ENCODE measurements at regions not wholly inside any gene's neighbourhood (a gene's known extent, or its start where the extent isn't known, plus 50 kb on each side); places are given as distances from the start of the nearest gene placed in this dataset.

DNA sequence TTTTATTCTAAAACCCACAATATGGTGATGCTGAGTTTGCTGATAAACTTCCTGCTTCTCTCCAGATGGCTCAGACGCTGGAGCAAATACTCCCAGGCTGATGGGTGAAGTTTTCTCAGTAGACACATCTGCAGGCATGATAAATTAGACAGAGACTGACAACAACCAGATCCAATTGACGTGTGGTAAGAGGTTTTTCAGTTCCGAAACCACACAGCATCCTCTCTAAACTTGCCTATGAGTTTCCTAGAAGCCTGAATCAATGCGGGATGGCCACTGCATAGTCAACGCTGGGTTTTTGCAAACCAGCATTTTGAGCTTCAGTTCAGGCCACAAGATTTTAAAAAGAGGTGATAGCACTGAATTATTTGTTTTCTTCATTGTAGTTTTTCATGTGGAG, 360.3 kb upstream of the ARRDC4 start:
- no peak for DNase-seq (ENCODE audit: low read depth, low spot score)

DNA sequence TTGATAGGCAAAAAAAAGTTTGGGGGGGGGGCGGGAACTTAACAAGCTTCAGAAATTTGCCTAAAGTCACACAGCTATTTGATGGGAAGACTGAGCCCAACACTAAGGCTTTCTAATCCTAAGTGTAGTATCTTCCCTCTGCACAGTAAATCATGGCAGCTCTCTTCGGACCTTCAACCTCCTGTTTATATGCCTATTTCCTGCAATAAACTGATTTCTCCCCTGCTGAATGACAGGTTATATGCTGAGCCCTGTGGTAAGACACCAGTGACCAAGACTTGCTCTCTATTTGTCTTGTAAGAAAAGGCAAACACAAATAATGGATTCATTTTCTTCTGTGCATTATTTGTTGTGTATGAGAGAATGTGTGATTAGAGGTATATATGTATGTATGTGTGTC, 355.8 kb upstream of the ARRDC4 start:
- DNase-seq (ENCODE audit: low read depth, low spot score): no peak

DNA sequence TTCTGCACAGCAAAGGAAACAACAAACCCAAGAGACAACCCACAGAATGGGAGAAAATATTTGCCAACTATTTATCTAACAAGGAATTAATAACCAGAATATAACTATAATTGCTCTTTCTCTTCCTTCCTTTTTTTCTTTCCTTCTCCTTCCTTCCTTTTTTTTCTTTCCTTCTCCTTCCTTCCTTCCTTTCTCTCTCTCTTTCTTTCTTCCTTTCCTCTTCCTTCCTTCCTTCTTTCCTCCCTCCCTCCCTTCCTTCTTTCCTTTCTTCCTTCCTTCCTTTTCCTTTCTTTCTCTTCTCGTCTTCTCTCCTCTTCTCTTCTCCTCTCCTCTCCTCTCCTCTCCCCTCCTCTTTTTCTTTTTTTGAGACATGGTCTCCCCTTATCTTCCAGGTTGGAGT, 345.4 kb upstream of the ARRDC4 start:
- no peak for DNase-seq (ENCODE audit: low read depth, low spot score)

DNA sequence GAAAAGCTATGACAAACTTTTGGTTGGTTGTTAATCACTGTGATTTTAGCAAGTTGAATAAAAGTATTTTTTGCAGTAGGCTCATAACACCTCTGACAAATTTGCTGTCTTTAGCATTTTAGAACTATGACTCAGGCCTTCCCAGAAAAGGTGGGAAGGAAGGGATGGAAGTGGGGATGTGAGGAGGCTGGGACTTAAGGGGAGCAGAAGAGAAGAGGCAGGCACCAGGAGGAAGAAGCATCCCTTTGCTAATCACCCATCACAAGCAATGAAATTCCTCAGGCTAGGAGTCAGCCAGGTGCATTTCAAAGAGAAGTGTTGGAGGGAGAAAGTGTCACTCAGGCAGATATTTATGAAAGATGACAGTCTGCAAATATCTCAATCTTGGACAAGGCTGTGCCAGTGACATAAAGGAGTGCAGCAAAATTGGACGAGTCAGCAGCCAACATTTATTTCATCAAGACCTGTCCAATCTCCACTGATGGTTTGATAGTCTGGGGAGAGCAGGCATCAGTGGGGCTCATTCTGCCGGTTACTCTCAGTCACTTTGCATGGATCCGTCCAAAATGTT, 337.3 kb upstream of the ARRDC4 start:
- no peak for DNase-seq (ENCODE audit: low read depth, low spot score)

DNA sequence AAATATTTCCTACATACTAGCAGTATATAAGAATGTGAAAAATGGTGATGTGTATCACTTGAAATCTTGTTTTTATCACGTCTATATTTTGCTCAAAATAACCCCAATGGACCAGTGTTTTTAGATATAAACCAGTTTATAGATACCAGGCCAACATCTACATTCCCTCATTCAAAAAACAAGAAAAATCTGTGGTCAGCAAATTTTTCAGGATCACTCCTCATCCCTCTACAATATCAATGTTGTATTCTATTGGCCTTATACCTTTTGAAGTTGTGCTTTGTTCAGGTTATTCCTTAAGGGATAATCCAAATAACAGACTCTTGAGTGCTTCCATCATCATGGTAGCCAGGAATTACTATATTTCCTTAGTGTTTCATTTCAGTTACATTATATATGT, 332.9 kb upstream of the ARRDC4 start:
- no peak for DNase-seq (ENCODE audit: low read depth, low spot score)

DNA sequence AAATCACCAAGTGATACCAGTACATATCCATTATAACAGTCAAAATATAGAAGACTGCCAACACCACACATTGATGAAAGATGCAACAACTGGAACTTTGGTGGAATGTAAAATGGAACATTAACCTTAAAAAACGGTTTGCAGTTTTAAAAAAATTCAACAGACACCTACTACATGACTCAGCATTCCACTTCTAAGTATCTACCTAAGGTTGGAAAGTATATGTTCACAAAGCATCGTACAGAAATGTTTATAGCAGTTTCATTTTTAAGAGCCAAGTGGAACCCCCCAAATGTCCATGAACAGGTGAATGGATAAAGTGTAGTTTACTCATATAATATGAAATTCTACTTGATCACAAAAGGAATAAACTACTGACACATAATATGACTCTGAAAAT, 314.7 kb upstream of the ARRDC4 start:
- no peak for DNase-seq (ENCODE audit: low read depth, low spot score)

DNA sequence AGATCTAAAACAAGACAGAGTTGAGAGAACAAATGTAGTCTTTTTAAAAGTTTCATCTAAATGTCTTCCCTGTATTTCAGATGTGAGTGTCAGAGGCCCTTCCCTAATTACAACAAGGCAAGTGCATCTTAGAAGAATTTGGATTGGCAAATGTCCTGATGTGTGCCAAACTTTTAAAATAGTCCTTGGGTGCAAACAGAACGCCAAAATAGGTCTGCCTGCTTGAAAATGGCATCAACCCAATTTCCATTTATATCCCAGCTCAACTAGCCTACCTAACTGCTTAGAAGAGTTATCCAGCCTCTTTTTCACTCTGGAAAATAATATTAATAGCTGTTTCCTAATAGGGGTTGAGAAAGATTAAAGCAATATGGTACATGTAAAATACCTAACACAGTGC, 311.8 kb upstream of the ARRDC4 start:
- DNase-seq (ENCODE audit: low read depth, low spot score): no peak

DNA sequence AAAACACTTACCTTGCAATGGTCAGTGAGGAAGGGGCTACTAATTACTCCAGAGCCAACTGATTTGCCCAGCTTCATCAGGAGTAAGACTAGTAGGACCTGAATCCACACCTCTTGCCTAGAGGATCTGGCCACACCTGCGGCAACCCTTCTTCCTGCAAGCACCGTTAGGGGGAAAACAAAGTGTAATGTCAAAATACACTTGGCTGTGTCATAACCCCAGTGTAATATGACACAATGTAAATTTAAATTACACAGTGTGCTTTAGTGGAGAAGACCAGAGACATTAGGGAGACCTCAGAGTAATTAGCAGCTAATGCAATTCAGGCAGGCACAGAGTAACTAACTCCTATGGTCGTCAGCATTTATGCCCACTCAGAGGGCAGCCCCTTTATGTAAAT, 308.5 kb upstream of the ARRDC4 start:
- no peak for DNase-seq (ENCODE audit: low read depth, low spot score)

DNA sequence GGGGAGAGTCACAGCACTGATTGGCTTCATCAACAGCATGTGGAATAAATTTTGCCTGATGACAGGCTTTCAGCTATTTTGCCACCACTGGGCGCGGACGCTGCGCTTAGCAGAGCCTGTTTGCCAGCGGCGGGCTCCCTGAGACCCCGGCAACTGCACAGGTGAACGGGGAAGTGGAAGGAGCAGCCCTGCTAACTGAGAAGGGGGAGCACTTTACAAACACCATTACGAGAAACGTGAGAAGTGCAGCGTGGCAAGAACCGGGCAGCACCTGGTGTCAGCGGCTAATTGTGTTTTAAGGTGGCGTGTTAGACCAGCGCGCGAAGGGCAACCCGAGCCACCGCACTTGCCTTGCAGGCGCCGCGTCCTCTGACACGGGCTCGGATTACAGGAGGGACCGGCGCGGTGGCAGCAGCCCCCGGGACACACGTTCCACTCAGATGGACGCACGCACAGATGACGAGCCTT, 307.8 kb upstream of the ARRDC4 start:
- no peak for DNase-seq (ENCODE audit: low read depth, low spot score)

DNA sequence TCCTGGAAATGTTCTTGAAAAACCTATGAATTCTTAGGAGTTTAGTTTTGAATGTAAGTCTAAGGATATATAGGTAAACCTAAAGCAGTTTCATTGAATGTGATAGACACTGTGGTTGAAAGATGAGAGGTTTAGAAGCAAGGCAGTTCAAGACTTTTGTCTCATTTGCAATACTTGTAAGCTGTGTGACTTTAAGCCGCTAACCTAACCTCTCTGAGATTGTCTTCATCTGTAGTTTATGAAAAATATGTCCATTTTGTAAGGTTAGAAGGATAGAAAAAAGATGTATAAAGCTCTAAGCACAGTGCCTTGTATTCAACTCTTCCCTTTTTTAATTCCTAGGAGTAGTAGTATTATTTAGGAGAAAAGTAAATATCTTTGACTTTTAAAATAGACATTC, 306.6 kb upstream of the ARRDC4 start:
- no peak for DNase-seq (ENCODE audit: low read depth, low spot score)

DNA sequence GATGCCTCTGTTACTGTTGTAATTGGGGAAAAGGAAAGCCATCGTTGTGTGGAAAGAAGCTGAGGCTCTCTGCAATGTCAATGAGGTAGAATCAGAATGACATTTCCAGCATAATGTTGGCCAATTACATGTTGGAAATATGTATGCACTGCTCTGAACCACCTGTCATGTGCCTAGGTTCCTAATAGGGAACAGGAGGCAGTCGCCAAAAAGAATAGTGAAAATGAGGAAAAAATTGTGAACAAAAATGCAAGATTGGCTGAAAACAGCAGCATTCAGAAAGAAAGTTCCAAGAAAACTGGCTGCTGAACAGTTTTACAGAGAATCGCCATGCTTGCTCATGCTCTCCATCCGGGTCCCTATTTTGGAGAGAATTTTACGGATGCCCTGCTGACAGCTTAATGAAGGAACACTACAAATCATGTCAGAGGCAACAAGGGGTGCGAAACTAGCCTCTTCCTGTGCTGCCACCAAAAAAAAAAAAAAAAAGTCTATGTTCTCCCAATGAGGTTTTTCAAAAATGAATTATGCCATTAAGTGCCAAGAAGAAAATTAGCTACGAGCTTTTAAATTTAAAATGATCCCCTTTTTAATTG, 305.9 kb upstream of the ARRDC4 start:
- DNase-seq (ENCODE audit: low read depth, low spot score): no peak

DNA sequence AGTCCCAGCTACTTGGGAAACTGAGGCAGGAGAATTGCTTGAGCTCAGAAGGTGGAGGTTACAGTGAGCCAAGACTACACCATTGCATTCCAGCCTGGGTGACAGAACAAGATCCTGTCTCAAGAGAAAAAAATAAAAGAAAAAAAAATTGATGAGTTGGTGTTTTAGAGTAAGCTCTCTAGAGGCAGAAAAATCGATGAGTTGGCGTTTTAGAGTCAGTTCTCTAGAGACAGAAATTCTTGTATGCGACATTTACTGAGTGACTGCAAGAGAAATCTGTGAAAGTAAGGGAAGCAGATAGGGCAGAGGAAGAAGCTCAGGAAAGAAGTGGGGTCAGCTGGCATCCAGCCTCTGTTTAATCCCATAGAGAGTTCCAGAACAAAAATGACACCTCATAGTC, 298.7 kb upstream of the ARRDC4 start:
- DNase-seq (ENCODE audit: low read depth, low spot score): no peak

DNA sequence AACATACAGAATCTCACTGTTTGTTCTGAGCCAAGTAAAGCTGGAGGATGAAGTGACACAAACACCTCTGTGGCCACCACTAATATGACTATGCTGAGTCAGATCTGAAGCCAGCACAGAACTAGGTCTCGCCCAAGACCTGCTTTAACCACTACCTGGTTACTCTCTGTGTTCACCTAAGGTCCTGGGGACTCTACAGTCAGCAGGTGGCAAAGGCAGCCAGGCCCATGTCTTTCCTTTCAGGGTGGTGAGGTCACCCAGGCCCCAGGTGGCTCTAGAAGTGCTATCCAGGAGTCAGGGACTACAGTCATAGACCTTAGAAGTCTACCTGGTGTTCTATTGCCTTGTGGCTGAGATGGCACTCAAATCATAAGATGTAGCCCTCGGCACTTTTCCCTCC, 287.9 kb upstream of the ARRDC4 start:
- no peak for DNase-seq (ENCODE audit: low read depth, low spot score)

DNA sequence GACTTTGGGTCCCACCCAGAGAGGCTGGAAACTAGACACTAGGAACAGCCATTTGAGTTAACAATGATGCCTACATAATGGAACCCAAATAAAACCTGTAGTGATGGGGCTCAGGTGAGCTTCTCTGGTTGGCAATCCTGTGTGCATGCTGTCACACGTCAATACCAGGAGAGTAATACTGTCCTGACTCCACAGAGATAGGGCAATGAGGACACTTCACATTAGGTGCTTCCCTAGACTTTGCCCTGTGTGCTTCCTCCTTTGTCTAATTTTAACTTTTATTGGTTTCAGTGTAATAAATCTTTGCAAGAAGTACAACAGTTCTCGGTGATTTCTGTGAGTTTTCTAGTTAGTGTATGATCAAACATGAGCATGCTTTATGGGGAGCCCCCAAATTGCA, 281.8 kb upstream of the ARRDC4 start:
- DNase-seq (ENCODE audit: low read depth, low spot score): no peak

DNA sequence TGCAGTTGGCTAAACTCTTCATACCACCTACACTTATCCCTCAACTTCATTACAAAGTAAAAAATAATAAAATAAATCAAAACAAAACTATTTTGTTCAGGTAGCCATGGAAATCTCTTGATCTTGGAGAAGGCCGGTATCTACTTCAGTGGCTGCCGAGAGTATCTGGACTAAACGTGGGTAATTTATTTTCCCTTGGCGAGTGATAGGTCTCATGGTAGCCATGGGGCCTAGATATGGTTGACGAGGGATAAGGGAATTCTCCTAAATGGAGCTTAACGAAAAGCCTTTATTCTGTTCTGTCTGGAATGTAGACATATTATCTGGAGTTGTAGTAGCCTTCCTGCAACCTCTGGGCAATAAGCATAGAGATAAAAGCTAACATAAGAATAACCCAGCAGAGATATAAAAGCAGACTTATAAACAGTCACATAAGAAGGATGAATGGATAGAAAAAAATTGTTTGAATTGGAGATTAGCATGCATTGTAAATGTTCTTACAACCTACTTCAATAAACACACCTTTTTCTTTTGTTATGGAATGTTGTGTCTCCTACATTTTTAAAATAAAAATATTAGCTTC, 281.3 kb upstream of the ARRDC4 start:
- no peak for DNase-seq (ENCODE audit: low read depth, low spot score)

DNA sequence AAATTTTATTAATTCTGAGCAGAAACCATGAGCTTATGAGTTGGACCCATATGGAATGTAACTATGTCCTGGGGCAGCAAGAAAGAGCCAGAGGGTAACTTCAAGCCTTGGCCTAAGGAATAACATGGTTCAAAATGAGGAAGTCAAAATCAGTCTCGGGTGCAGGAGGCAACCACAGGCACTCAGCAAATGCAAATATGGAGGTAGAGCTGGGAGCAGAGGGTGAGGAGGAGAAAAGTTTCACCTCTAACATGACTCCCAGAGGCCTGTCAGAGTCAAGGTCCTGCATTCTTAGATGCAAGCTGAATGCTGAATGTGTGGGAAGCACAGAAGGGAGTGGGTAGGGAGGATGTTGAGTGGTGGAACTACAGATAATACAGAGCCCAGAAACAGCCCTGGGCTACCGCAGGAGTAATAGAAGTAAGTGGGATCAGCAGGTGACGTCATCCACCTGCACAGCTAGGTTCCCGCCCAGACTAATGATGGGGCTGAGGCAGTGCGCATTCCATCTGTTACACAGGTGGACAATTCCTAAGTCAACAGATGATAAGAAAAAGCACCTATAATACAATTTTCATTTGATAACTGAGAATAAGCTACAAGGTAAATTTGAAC, 279.8 kb upstream of the ARRDC4 start:
- no peak for DNase-seq (ENCODE audit: low read depth, low spot score)

DNA sequence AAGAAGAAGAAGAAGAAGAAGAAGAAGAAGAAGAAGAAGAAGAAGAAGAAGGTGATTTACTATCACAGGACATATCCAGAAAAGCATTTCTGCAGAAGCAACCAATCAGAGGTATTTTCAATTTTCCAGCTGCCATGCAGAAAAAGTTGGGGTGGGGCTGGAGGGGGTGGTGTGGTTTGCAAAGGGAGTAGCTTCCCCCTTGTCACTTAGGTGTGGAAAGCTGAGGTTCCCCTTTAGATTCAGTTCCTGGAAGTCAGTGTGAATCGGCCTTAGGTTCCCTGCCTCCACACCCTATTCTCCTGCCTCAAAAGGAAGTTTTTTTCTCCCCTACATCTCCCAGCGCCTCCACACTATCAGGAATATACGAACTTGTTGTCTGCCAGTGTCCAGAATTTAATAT, 276.7 kb upstream of the ARRDC4 start:
- no peak for DNase-seq (ENCODE audit: low read depth, low spot score)

DNA sequence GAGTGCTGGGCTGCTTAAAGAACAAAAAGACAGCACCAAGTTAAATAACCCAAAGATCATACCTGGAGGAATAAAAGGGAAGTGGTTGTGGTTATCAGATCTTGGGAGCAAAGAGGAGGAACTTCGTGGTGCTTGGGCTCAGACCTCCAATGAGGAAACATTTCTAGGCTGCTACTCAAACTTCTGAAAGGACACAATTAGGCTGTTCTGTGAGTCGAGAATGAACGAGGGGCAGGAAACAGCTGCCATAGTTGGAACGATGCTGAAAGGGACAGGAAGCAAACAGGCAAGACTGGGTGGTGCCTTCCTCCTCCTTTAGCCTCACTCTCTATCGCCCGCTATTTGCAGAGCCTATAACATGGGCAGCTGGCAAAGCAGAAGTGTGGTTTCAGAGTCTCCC, 276.3 kb upstream of the ARRDC4 start:
- DNase-seq (ENCODE audit: low read depth, low spot score): no peak

DNA sequence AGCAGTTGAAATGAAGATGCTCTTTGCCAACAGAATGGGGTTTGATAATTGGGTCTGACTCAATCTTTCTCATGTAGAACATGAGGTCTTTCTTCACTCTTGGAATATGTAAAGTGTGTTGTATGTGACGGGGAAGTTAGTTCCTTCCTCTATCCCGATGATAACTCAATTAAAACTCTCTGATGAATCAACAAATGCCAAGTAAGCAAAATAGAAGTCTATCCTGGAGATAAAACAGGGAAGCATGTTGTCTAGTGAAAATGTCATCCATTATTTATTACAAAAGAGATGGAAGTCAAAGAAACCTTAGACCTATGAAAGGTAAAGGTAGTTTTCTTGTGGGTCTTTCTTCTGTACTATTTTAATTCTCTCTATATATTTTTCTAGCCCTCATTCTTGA, 274.2 kb upstream of the ARRDC4 start:
- no peak for DNase-seq (ENCODE audit: low read depth, low spot score)

DNA sequence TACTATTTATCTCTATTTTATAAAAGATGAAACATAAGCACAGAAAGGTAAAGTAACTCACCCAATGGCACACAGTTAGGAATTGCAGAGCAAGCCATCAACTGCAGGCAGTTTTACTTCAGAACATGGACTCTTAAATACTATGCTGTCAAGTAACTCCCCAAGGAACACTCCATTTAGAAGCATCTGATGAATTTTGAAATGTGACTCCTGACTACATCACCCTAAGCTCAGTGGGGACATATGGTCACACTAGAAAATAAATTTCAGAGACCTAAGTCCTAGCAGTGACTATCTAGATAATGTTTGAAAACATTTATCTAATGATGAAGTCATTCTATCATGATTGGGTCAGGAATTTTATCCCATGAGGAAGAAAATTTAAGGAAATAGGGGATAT, 272.8 kb upstream of the ARRDC4 start:
- DNase-seq (ENCODE audit: low read depth, low spot score): no peak

DNA sequence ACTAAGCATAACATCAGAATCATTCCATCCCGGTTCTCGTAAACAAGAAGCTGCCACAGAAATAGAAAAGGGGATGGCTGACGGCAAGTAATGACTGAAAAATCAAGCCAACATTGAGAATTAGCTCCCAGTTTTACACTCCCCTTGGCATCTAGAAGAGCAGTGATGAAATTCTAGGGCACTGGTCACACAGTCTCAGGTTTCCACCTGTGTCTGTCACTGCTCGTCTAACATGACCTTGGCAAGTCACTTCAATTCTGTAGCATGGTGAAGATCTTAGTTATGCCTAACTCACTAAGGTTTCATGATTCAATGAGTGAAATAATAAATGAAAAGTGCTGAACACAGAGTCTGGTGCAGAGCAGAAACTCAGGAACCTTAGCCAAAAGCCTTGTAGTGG, 272.3 kb upstream of the ARRDC4 start:
- no peak for DNase-seq (ENCODE audit: low read depth, low spot score)

DNA sequence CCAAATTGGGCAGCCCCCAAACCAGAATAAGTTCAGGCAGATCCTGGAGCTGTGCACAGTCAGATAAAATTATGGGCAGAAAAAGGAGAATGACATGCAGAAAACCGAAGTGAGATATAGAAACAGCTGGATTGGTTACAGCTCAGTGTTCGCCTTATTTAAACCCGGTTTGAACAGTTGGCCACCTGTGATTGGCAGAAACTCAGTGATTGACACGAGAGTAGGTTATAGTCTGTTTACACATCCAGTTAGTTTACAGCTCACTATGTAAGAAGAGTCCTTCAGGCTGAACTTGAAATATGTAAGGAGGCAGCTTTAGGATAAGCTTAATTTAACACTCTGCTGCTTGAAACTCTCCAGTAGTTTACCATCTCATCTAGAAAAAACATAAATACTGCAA, 271.6 kb upstream of the ARRDC4 start:
- no peak for DNase-seq (ENCODE audit: low read depth, low spot score)

DNA sequence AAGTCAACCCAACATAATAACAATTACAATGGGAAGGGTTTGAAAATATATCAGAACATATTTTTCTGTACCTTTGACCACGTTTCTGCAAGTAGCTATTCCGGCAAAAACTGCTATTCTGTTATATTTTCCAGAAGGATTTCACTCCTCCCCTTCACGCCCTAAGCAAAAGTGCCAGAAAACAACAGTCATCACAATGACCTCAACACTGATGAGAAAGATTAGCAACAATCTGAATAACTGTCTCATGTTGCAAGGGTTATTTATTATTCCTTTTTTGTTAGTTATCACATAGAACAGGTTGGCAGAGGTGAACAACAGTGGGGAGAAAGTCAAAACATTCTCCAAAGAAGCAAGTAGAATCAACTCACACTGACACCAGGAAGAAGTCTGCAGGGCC, 269.4 kb upstream of the ARRDC4 start:
- no peak for DNase-seq (ENCODE audit: low read depth, low spot score)
